Dermis blood vessel endothelial cell (primary cell): ENCODE measurements at regions not wholly inside any gene's neighbourhood (a gene's known extent, or its start where the extent isn't known, plus 50 kb on each side); places are given as distances from the start of the nearest gene placed in this dataset.

Experiments
- DNase-seq: peaks from one replicate; pipeline ENCODE4 v3.0.0; 2010

GRCh38 chr1:5370311-5370710 is 621.9 kb downstream of the NPHP4 start:
- no peak for DNase-seq

DNA sequence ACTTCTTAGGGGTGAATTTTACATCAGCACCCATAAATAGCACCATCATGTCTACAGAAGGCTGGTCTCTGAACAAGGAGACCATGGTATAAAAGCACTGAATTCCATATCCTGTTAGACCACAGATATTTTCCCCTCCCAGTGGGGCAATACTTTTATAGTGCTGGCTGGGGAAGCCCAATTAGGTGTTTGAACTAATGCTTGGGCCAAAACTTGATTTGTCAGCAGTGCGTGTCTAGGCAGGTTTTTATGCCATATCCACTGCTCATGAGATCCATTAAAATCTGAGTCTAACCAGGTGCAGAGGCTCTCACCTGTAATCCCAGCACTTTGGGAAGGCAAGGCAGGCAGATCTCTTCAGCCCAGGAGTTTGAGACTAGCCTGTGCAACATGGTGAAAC is 623.0 kb downstream of the NPHP4 start:
- no peak for DNase-seq

DNA sequence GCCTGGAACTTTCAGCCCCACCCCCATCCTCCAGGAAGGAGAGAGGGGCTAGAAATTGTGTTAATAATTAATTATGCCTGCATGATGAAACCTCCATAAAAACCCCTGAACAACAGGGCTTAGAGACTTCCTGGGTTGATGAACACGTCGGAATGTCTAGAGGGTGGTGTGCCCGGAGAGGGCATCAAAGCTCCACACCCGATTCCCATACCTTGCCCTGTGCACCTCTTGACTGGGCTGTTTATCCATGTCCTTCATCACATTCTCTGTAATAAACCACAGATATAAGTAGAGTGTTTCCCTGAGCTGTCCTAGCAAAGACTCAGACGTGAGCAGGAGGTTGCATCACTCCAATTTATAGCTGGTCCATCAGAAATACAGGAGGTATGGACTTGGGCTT is 624.0 kb downstream of the NPHP4 start:
- DNase-seq, result no peak

DNA sequence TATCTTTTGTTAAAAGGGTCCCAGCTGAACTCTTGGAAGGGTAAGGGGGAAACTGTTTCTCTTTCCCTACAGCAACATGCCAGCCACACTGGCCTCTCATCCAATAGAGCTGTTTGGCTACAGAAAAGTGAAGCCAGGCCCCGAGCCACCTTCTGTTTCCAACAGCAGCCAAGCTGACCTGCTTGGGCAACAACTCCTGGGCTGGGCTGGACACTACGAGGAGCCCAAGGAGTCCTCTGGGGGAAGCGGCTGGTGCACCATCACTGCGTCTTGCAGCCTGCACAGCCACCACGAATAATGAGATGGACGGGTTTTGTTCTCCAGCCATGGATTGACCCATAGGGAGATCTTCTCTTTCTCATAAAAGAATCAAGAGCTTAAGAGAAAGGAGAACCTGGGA is 624.9 kb downstream of the NPHP4 start:
- DNase-seq, result no peak

- DNase-seq, result no peak
These were observed 626.5 kb downstream of the NPHP4 start for GRCh38 chr1:5365751-5366150.

GRCh38 chr1:5364591-5364990 is 627.6 kb downstream of the NPHP4 start:
- DNase-seq, result no peak

GRCh38 chr1:5354681-5355080 is 637.5 kb downstream of the NPHP4 start:
- DNase-seq, result no peak

- no peak for DNase-seq
These were observed 640.9 kb downstream of the NPHP4 start for GRCh38 chr1:5351366-5351765.

DNA sequence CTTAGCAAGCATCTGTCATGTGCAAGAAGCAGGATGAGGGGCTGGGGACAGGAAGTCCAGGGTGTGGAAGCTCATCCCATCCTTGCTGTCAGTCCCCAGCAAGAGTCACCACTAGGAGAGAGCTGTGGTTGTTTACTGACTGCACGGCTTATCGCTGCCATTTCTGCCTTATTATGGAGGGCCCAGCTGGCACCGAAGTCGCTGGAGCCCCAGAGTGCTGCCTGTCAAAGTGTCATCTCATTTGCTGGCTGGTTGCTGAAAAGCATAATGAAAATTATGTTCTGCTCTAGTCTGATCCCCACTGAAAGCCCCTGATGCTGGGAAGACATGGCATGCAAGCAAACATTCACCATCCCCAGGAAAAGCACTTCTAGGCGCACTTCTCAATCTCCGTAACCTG is 642.7 kb downstream of the NPHP4 start:
- no peak for DNase-seq

DNA sequence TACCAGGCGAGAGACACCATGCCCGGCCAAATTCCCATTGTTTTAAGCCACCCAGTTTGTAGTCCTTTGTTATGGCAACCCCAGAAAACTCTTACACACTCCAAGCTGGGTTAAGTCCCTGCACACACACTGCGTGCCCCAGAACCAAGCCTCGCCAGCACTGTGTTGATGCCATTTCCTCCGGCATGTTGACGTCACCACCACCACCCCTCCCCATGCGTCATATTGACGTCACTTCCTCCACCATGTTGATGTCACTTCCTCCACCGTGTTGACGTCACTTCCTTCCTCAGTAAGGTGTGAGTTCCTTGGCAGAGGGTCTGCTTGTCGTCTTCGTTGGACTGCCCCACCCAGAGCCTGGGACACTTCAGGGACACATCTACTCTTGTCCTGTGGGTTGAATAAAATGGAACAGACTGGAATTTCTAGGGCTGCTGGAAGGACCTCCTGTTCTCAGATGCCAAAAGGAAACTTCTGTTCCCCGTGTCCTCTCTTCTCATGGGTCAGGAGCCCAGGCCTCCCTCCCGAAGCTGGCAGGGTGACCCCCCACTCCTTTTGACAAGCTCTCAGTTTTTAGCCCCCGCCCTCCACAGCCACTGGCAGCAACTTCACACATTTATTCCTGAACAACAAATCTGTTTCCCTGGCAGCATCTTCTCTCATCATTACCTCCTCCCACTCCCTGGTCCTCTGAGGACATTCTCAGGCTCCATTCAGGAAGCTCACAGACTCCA is 643.3 kb downstream of the NPHP4 start:
- DNase-seq, result no peak

GRCh38 chr1:5347726-5348125 is 644.5 kb downstream of the NPHP4 start:
- DNase-seq, result no peak

- DNase-seq, result no peak
These were observed 646.7 kb downstream of the NPHP4 start for GRCh38 chr1:5345556-5345955.

DNA sequence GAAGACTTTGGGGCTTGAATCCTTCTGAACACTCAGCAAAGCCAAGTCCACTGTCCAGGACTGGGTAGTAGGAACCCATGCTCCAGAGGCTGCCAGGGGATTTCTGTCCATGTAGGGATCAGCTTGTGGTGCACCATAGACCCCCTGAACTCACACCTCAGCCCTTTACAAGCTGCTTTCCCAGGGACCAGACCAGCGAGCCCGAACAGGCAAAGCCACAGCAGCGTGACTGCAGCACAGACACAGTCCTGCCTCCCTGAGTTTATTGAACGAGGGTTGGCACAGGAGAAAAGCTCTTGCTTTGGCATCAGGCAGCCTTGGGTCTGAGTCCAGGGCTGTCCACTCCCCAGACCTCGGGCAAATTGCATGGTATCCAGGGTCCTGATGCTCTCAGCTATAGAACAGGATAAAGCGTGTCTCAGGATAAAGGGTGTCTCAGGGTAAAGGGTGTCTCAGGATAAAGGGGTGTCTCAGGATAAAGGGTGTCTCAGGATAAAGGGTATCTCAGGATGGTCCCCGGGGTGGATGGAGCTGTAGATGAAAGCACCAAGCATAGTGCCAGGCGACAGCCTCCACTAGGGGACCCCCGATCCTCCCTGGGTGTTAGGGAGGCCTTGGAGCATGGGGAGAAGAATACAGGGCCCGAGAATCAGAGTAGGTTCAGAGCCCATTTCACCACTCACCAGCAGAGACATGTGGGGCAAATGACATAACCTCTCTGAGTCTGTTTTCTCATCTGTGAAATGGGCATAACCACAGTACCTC is 648.8 kb downstream of the NPHP4 start:
- DNase-seq, result no peak

- no peak for DNase-seq
These were observed 649.4 kb downstream of the NPHP4 start for GRCh38 chr1:5342830-5343229.

- DNase-seq, result no peak
These were observed 650.1 kb downstream of the NPHP4 start for GRCh38 chr1:5342172-5342571.

- no peak for DNase-seq
These were observed 650.8 kb downstream of the NPHP4 start for GRCh38 chr1:5341471-5341870.

DNA sequence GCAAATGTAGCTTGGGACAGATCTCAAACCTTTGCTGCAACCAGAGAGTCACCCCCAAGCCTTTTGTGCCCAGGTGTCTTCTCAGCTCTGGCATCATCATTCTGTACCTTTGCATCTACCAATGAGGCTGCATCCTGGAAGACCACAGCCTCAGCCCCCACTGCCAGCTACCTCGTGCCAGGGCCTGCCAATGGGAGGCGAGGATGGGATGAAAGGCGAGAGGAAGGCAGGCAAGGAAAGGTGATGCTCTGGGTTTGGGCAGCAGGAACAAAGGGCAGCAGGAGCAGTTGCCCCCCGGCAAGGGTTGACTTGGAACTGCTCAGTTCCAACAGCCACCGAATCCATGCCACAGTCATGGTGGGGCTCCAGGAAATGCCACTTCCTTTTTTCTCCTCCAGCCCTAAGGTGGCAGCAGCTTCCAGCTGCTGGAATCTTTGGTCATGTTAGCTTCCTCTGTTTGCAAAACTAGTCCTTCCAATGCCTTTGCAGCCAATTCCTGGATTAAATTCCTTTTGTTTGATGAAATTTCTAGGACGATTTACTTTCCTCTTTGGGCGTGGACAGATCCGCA is 651.6 kb downstream of the NPHP4 start:
- DNase-seq, result no peak

- no peak for DNase-seq
These were observed 653.8 kb downstream of the NPHP4 start for GRCh38 chr1:5338466-5338865.

GRCh38 chr1:5333291-5333690 is 658.9 kb downstream of the NPHP4 start:
- no peak for DNase-seq

- DNase-seq, result no peak
These were observed 661.1 kb downstream of the NPHP4 start for GRCh38 chr1:5331101-5331500.

- DNase-seq, result no peak
These were observed 663.0 kb downstream of the NPHP4 start for GRCh38 chr1:5329068-5329739.

DNA sequence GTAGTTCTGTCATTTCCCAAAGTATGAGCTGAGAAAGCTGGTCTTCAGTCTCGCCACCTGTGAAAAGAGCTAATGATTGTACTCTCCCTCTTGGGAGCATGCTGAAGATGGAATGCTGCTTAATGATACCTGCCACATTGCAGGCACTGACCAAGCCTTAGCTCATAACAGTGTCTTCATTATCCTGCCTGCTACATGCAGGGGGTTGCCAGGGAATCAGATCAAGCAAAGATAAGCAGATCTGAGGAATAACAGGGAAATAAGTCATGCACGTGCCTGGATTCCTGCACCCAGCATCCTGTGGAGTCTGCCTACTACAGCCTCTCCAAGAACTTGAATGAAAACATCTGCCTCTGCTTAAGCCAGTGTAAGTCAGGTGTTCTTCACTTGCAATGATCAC is 667.3 kb downstream of the NPHP4 start:
- DNase-seq, result no peak

DNA sequence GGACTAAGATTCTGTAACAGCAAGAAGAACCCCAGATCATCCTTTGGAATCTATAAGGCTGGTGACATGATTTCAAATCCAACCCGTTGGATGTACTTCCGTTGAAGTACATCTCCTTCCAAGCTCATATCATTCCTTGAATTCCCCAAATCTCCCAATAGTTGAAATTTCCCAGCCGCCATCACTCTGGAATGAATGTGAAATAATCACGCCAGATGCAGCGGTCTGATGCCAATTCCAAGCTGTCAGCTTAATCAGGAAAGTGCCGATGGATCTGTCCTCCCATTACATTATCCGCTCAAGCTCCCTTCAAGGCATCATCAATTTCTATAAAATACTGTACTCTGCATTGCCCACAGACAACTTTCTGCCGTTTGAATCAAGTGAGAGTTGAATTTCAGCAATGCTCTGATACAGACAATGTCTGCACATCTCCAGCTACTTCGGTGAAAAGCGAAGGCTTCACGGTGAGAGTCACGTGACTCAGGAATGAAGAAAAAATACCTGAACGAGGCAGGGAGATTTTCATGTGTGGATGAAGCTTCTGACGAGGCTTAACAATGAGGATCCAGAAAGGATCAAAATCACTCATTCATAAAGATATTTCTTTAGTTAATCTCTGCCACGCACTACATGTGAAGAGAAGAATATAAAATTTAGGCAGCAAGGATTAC is 663.9 kb downstream of the AJAP1 start:
- DNase-seq, result no peak
